HG02798 (cell line): ENCODE measurements at regions not wholly inside any gene's neighbourhood (a gene's known extent, or its start where the extent isn't known, plus 50 kb on each side); places are given as distances from the start of the nearest gene placed in this dataset.
"Not testable (repeated sequence)": the region's sequence is repeated elsewhere in the genome, so short reads cannot be mapped to it uniquely, and the experiment has no call there.

Experiments used
- ATAC-seq: cut with Tn5 transposase; IDR thresholded peaks from one replicate; pipeline ENCODE4 v1.9.1; 2021; ENCODE audit warnings: mild to moderate bottlenecking; ENCODE audit not compliant: unreplicated experiment, poor library complexity

DNA sequence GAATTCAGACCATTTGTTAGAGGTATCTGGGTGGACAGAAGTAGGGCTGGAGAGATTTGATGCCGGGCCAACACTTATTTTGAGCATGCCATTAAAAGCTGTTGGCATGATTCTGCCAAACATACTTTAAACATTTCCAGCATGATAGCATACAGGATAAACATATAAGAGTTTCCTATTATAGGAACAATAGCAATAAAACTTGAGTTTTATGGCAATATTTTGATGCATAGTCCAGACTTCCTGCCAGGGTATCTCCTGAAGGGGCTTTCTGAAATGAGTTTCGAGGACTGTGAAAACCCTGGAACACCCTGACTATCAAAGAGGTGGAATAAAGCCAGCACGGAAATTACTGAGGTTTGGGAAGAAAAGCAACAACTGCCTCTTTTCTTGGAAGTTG is 1398.0 kb upstream of the NXPH2 start:
- no peak for ATAC-seq

- ATAC-seq, result no peak
Observed at GRCh38 chr2:140177086-140177485, 1396.9 kb upstream of the NXPH2 start.

DNA sequence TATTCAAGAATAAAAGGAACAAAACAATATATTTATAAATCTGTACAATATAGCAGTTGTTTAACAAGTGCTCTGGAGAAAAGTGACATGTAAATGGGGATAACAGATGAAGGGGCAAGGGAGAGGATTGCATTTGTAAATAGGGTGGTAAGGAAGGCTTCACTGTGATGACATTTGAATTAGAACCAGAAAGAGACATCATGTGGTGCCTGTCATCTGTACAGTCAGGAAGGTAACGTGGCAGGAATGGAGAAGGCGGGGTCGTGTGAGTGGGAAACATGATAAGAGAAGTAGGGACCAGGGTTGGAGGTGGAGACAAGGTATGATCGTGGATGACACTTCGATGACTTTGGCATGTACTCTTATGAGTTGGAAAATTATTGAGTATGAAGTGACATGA is 1393.6 kb upstream of the NXPH2 start:
- ATAC-seq, result no peak

DNA sequence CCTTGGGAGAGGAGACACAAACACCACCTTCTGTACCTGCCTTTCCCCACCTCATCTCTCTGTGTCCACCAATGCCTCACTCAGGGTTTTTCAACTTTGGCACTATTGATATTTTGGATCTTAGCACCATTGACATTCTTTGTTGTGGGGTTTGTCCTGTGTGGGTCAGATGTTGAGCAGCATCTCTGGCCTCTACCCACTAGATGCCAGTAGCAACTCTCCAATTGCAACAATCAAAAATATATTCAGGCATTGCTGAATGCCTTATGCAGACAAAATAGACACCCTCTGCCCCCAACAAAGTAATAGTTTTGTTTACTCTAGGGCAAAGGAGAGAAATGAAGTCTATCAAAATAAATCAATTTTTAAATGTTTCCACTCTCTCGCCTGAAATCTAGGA is 1384.3 kb upstream of the NXPH2 start:
- no peak for ATAC-seq

- ATAC-seq, result no peak
Observed at GRCh38 chr2:140158259-140158658, 1378.1 kb upstream of the NXPH2 start.

DNA sequence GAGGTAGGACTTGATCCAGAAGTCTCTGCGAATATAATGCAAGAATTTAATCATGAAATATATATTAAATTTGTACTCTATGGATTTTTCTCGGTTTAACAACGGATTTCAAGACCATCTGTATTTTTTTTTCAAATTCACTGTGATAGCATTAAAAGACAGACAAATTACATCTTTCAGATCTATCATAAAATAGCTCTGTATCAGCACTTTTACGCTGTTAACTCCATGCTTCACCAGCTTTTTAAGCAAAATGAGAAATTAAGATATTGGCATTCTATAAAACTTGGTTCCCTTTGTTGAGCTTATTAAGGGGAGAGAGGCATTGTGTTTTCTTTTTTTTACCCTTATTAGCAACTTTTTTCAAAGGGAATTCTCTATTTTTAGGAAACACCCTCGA is 1377.6 kb upstream of the NXPH2 start:
- ATAC-seq, result no peak

- no peak for ATAC-seq
Observed at GRCh38 chr2:140154706-140155105, 1374.5 kb upstream of the NXPH2 start.

DNA sequence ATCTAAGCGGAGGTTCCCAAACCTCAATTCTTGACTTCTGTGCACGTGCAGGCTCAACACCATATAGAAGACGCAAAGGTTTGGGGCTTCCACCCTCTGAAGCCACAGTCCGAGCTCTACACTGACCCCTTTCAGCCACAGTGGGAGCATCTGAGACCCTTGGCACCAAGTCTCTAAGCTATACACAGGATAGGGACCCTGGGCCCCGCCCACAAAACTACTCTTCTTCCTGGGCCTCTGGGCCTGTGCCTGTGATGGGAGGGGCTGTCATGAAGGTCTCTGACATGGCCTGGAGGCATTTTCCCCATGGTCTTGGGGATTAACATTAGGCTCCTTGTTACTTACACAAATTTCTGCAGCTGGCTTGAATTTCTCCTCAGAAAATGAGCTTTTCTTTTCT is 1374.1 kb upstream of the NXPH2 start:
- ATAC-seq, result no peak

DNA sequence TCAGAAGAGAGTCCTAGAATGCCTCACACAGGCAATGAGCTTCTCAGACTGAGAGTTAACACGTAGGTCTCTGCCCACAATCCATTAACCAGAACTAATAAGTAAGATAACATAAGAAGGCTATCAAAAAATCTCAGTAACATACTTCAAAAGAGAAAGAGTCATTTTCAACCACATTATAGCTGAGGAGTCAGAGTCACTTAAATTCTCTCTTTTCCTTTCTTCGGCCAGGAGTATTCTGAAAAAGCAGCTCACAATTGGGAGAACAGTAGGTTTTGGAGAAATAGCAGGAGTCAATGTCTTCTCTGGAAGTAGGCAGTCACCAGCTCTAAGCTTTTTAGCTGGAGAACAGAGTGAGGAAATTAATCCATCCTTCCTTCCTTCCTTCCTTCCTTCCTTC is 1364.4 kb upstream of the NXPH2 start:
- ATAC-seq, result no peak

DNA sequence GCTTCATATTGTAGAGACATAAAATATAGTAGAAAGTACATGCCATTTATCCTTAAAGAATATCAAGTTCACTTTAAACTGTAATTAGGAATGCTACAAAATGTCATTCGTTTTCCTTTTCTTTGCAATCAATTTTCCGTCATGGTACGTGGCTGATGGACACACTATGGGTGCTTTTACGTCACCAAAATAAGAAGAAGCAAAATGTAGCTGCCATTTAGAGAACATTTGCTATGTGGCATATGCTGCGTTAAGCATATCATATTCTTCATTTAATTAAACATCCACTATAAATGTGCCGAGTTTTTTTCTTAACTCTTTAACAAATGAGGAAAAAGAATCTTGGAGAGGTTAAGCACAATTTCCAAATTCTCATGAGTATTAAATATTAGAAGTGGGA is 1358.5 kb upstream of the NXPH2 start:
- ATAC-seq, result no peak

- no peak for ATAC-seq
Observed at GRCh38 chr2:140136861-140137260, 1356.7 kb upstream of the NXPH2 start.

DNA sequence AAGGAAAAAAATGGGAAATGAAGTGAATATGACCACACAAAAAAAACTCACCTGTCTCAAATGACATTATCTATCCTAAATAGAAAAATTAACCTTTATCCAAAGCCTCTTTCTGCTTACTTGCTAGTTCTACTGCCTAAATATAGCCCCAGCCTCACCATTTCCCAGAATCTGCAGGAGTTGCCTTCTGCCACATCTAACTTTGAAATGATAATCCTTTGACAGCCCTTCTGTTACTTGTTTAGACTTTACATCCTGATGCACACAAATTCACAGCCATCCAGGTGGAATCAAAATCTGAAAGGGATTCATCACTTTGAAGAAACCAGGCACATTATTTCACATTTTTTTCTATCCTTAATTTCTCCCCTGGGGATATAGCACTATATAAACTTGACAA is 1356.2 kb upstream of the NXPH2 start:
- ATAC-seq, result no peak

DNA sequence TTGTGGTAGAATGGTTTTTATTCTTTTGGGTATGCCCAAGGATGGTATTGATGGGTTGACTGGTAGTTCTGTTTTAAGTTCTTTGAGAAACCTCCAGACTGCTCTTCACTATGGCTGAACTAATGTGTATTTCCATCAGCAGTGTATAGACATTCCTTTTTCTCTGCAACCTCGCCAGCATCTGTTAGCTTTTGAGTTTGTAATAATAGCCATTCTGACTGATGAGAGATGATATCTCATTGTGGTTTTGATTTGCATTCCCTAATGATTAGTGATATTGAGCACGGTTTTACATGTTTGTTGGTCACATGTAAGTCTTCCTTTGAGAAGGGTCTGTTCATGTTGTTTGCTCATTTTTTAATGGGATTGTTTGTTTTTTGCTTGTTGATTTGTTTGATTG is 1348.7 kb upstream of the NXPH2 start:
- no peak for ATAC-seq

- ATAC-seq, result no peak
Observed at GRCh38 chr2:140122001-140122400, 1341.8 kb upstream of the NXPH2 start.

DNA sequence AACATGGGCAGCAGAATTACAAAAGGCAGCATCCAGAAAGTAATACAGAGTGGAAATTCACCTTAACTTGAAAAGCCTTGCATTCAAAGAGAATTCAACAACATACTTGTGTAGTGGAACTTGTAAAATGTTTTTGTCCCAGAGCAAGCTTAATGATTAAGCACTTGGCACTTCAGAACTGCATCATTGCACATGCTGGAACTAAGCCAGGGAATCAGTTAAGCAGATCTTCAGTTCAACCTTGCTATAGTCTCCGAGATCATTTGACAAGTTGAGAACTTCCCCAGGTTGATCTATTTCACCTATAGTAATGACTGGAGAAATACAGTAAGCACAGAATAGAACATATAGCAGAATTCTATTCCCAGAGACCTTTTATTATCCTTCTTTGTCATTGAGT is 1337.2 kb upstream of the NXPH2 start:
- ATAC-seq, result no peak

GRCh38 chr2:140108706-140109475 is 1328.7 kb upstream of the NXPH2 start:
- no peak for ATAC-seq

DNA sequence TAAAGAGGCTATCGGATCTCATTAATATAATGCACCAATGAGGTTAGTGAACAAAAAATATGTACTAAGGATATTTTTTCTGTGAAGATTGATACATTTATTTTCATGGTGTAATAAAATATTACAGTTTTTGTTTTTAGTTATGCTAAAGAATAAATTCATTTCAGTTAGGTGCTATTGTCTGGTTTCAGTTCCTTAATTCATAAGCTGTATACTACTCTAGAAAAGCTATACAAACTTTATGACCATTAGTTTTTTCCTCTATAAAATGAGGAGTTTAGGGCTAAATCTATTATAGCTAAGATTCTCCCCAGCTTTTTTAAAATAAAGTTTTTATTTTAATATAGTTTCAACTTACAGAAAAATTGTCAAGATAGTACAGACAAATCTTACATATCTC is 1311.7 kb upstream of the NXPH2 start:
- ATAC-seq, result no peak

GRCh38 chr2:140086964-140087363 is 1306.8 kb upstream of the NXPH2 start:
- no peak for ATAC-seq

- ATAC-seq, result no peak
Observed at GRCh38 chr2:140085674-140086073, 1305.5 kb upstream of the NXPH2 start.

- ATAC-seq, result no peak
Observed at GRCh38 chr2:140079038-140079437, 1298.8 kb upstream of the NXPH2 start.

- no peak for ATAC-seq
Observed at GRCh38 chr2:140076164-140076563, 1296.0 kb upstream of the NXPH2 start.

- not testable (repeated sequence) for ATAC-seq
Observed at GRCh38 chr2:140073763-140074162, 1293.6 kb upstream of the NXPH2 start.

GRCh38 chr2:140067661-140068060 is 1287.5 kb upstream of the NXPH2 start:
- ATAC-seq, result no peak
